ENCODE measurements at regions not wholly inside any gene's neighbourhood (a gene's known extent, or its start where the extent isn't known, plus 50 kb on each side); places are given as distances from the start of the nearest gene placed in this dataset.

- ATAC-seq, result no peak
Observed at GRCh38 chr10:124346831-124347230, 71.9 kb downstream of the OAT start.

GRCh38 chr10:124345521-124345920 is 73.2 kb downstream of the OAT start:
- ATAC-seq, result no peak

GRCh38 chr10:124344931-124345330 is 73.8 kb downstream of the OAT start:
- no peak for ATAC-seq

- ATAC-seq, result no peak
Observed at GRCh38 chr10:124344266-124344590, 74.5 kb downstream of the OAT start.

GRCh38 chr10:124343351-124344265 is 75.1 kb downstream of the OAT start:
- ATAC-seq, result no peak

GRCh38 chr10:124342821-124343170 is 75.9 kb downstream of the OAT start:
- no peak for ATAC-seq

- no peak for ATAC-seq
Observed at GRCh38 chr10:124342136-124342820, 76.4 kb downstream of the OAT start.

GRCh38 chr10:124341768-124342135 is 77.0 kb downstream of the OAT start:
- ATAC-seq, result peak; percentile 50

GRCh38 chr10:124340033-124340760 is 78.5 kb downstream of the OAT start:
- no peak for ATAC-seq

- ATAC-seq, result no peak
Observed at GRCh38 chr10:124339119-124340032, 79.3 kb downstream of the OAT start.

GRCh38 chr10:124338276-124338925 is 80.3 kb downstream of the OAT start:
- ATAC-seq, result no peak

- ATAC-seq, result no peak
Observed at GRCh38 chr10:124336186-124336585, 82.5 kb downstream of the OAT start.

GRCh38 chr10:124333931-124334330 is 84.8 kb downstream of the OAT start:
- no peak for ATAC-seq

GRCh38 chr10:124332426-124332825 is 86.3 kb downstream of the OAT start:
- ATAC-seq, result no peak

- ATAC-seq, result no peak
Observed at GRCh38 chr10:124329941-124330340, 88.8 kb downstream of the OAT start.

GRCh38 chr10:124329362-124329761 is 89.4 kb downstream of the OAT start:
- no peak for ATAC-seq

GRCh38 chr10:124328477-124329220 is 90.1 kb downstream of the OAT start:
- no peak for ATAC-seq

- no peak for ATAC-seq
Observed at GRCh38 chr10:124325998-124326636, 92.6 kb downstream of the OAT start.

- ATAC-seq, result no peak
Observed at GRCh38 chr10:124325633-124325914, 93.1 kb downstream of the OAT start.

GRCh38 chr10:124324856-124325632 is 93.7 kb downstream of the OAT start:
- ATAC-seq, result no peak
